ENCODE measurements at regions not wholly inside any gene's neighbourhood (a gene's known extent, or its start where the extent isn't known, plus 50 kb on each side); places are given as distances from the start of the nearest gene placed in this dataset.
"Not testable (repeated sequence)": the region's sequence is repeated elsewhere in the genome, so short reads cannot be mapped to it uniquely, and the experiment has no call there.

DNA sequence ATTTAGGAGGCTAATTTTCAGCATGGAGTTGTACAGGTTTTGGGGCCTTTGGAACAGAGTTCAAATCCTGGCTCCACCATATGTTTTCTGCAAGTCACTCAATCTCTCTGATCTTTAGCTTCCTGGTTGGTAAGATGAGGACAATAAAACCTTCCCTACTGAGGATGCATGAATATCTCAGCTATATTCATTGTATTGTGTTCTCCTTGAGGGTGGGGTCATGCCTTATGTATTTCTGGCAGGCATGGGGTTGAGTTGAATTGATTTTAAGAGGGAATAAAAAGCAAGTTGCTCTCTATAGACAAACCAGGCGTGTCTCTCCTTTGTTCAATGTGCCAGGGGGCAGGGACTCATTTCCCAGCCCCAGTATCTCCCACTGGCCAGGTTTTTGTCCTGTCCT lies 173.1 kb downstream of the C12orf75 start:
- Histone ChIP-seq H3K36me3 (ENCODE audit: control insufficient read depth, insufficient read depth, low read length) (no peaks in the 10 kb centered on the region), H3K27ac (ENCODE audit: insufficient read depth, low read length, poor library complexity, severe bottlenecking) (no peak overlapping the region), H3K27me3 (ENCODE audit: control insufficient read depth, insufficient read depth, low read length) (peaks cover 4% of the 10 kb centered on the region), H3K9me3 (ENCODE audit: control insufficient read depth in 2 of 2, low read length in 2 of 2) (no peaks in the 10 kb centered on the region), H3K4me1 (ENCODE audit: control insufficient read depth, insufficient read depth, low read length, poor library complexity, severe bottlenecking) (no peaks in the 10 kb centered on the region), H3K4me3 (ENCODE audit: low read depth, low read length) (no peak overlapping the region)
- Mint-ChIP-seq H3K9me3 (peaks cover 0 to 5% (median 0%) of the 10 kb centered on the region in 7 donors), H3K36me3 (no peaks in the 10 kb centered on the region), H3K4me1 (no peaks in the 10 kb centered on the region), H3K27me3 (peaks cover 5% of the 10 kb centered on the region), H3K4me3 (no peak overlapping the region), H3K27ac (no peak overlapping the region)
- ATAC-seq (ENCODE audit: low read depth in 2 of 2) = no peak
- no peak for DNase-seq

DNA sequence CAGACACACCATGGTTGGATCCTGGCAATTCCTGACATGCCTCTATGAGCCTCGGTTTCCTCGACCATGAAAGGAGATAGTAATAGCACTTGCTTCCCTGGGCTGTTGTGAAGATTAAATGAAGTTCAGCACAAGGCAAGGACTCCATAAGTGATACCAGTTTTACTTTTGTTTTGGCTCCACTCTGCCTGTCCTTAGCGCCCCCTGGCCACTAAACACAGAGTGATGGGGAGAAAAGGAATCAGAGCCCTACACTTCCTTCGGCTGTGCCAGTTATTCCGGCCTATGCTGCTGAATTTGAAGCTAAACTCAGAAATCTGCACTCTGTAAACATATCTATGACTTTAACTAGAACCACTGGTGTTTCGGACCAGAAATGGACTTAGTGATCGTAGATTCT lies 173.8 kb downstream of the C12orf75 start:
- Mint-ChIP-seq H3K9me3 (peaks cover 0 to 5% (median 0%) of the 10 kb centered on the region in 7 donors), H3K27me3 (peaks cover 5% of the 10 kb centered on the region), H3K36me3 (no peaks in the 10 kb centered on the region), H3K4me3 (no peak overlapping the region), H3K4me1 (no peaks in the 10 kb centered on the region), H3K27ac (no peak overlapping the region)
- Histone ChIP-seq H3K36me3 (ENCODE audit: control insufficient read depth, insufficient read depth, low read length) (no peaks in the 10 kb centered on the region), H3K9me3 (ENCODE audit: control insufficient read depth in 2 of 2, low read length in 2 of 2) (no peaks in the 10 kb centered on the region), H3K27me3 (ENCODE audit: control insufficient read depth, insufficient read depth, low read length) (peaks cover 1% of the 10 kb centered on the region), H3K4me3 (ENCODE audit: low read depth, low read length) (no peak overlapping the region), H3K4me1 (ENCODE audit: control insufficient read depth, insufficient read depth, low read length, poor library complexity, severe bottlenecking) (no peaks in the 10 kb centered on the region), H3K27ac (ENCODE audit: insufficient read depth, low read length, poor library complexity, severe bottlenecking) (no peak overlapping the region)
- ATAC-seq (ENCODE audit: low read depth in 2 of 2) = no peak
- DNase-seq = no peak

DNA sequence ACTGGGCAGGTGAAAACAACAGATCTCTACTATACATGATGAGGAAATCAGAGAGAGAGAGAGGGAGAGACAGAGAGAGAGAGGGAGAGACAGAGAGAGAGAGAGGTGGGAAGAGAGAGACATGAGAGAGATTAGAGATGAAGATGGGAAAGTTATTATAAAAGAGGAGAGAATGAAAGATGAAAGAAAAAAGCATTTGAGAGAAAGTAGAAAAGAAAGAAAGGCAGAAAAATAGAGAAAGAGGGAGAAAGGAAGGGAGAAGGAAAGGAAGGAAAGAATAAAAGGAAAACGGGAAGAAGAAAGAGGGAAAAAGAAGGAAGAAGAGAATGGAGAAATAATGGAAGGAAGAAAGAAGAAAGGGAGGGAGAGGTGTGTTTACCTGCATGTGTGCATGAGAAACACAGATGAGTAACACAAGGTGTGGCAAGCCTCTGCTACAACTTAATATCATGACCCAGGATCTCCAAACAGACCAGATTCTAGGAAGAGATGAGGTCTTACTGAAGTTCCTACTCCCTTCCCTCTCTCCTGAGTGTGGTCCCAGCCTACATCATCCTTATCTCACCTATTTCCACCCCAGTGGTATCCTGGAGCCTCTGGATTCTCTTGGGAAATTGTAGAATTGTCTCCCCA lies 176.3 kb downstream of the C12orf75 start:
- H3K27me3 Mint-ChIP-seq = no peaks in the 10 kb centered on the region
- H3K36me3 ChIP-seq (ENCODE audit: control insufficient read depth, insufficient read depth, low read length) = no peaks in the 10 kb centered on the region
- no peaks in the 10 kb centered on the region for H3K9me3 ChIP-seq (ENCODE audit: control insufficient read depth in 2 of 2, low read length in 2 of 2)
- H3K9me3 Mint-ChIP-seq = peaks cover 0 to 3% (median 0%) of the 10 kb centered on the region in 7 donors
- H3K27me3 ChIP-seq (ENCODE audit: control insufficient read depth, insufficient read depth, low read length) = no peaks in the 10 kb centered on the region
- no peak overlapping the region for H3K4me3 Mint-ChIP-seq
- no peaks in the 10 kb centered on the region for H3K4me1 ChIP-seq (ENCODE audit: control insufficient read depth, insufficient read depth, low read length, poor library complexity, severe bottlenecking)
- ATAC-seq (ENCODE audit: low read depth in 2 of 2) (no peak), DNase-seq (no peak)
- H3K27ac Mint-ChIP-seq = no peak overlapping the region
- H3K4me1 Mint-ChIP-seq = no peaks in the 10 kb centered on the region
- no peak overlapping the region for H3K4me3 ChIP-seq (ENCODE audit: low read depth, low read length)
- no peak overlapping the region for H3K27ac ChIP-seq (ENCODE audit: insufficient read depth, low read length, poor library complexity, severe bottlenecking)
- no peaks in the 10 kb centered on the region for H3K36me3 Mint-ChIP-seq

GRCh38 chr12:105507311-105508038 lies 177.0 kb downstream of the C12orf75 start:
- Histone ChIP-seq H3K4me1 (ENCODE audit: control insufficient read depth, insufficient read depth, low read length, poor library complexity, severe bottlenecking) (no peaks in the 10 kb centered on the region), H3K27ac (ENCODE audit: insufficient read depth, low read length, poor library complexity, severe bottlenecking) (no peak overlapping the region), H3K27me3 (ENCODE audit: control insufficient read depth, insufficient read depth, low read length) (no peaks in the 10 kb centered on the region), H3K9me3 (ENCODE audit: control insufficient read depth in 2 of 2, low read length in 2 of 2) (no peaks in the 10 kb centered on the region), H3K36me3 (ENCODE audit: control insufficient read depth, insufficient read depth, low read length) (no peaks in the 10 kb centered on the region), H3K4me3 (ENCODE audit: low read depth, low read length) (no peak overlapping the region)
- H3K36me3 Mint-ChIP-seq = no peaks in the 10 kb centered on the region
- no peak for DNase-seq
- no peak for ATAC-seq (ENCODE audit: low read depth in 2 of 2)
- no peak overlapping the region for H3K27ac Mint-ChIP-seq
- peaks cover 0 to 3% (median 0%) of the 10 kb centered on the region in 7 donors for H3K9me3 Mint-ChIP-seq
- no peaks in the 10 kb centered on the region for H3K27me3 Mint-ChIP-seq
- no peak overlapping the region for H3K4me3 Mint-ChIP-seq
- H3K4me1 Mint-ChIP-seq = no peaks in the 10 kb centered on the region

GRCh38 chr12:105508096-105508495 lies 177.6 kb downstream of the C12orf75 start:
- no peaks in the 10 kb centered on the region for H3K4me1 ChIP-seq (ENCODE audit: control insufficient read depth, insufficient read depth, low read length, poor library complexity, severe bottlenecking)
- Mint-ChIP-seq H3K36me3 (no peaks in the 10 kb centered on the region), H3K27me3 (no peaks in the 10 kb centered on the region), H3K27ac (no peak overlapping the region), H3K9me3 (peaks cover 0 to 3% (median 0%) of the 10 kb centered on the region in 7 donors), H3K4me1 (no peaks in the 10 kb centered on the region), H3K4me3 (no peak overlapping the region)
- DNase-seq (no peak), ATAC-seq (ENCODE audit: low read depth in 2 of 2) (no peak)
- no peak overlapping the region for H3K27ac ChIP-seq (ENCODE audit: insufficient read depth, low read length, poor library complexity, severe bottlenecking)
- no peaks in the 10 kb centered on the region for H3K9me3 ChIP-seq (ENCODE audit: control insufficient read depth in 2 of 2, low read length in 2 of 2)
- no peaks in the 10 kb centered on the region for H3K27me3 ChIP-seq (ENCODE audit: control insufficient read depth, insufficient read depth, low read length)
- no peaks in the 10 kb centered on the region for H3K36me3 ChIP-seq (ENCODE audit: control insufficient read depth, insufficient read depth, low read length)
- H3K4me3 ChIP-seq (ENCODE audit: low read depth, low read length) = no peak overlapping the region

DNA sequence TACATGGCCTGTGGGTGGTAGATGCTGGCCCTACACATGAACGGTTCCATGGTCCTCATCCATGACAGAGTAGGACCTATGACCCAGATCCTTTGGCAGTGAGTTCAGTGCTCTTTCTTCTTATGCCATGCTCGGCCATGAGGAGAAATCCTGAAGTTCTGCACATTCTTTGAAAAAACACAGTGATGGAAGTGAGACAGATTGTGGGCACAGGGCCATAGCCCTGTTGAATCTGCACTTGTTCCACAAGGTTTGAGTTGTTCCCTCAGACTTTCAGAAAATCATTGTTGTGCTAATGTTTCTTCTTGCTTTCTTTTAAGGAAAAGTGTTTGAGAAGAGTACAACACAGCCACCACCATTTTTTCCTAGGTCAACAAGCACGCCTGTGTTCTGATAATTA lies 180.0 kb downstream of the C12orf75 start:
- Histone ChIP-seq H3K4me1 (ENCODE audit: control insufficient read depth, insufficient read depth, low read length, poor library complexity, severe bottlenecking) (no peaks in the 10 kb centered on the region), H3K27ac (ENCODE audit: insufficient read depth, low read length, poor library complexity, severe bottlenecking) (no peak overlapping the region), H3K27me3 (ENCODE audit: control insufficient read depth, insufficient read depth, low read length) (no peaks in the 10 kb centered on the region), H3K9me3 (ENCODE audit: control insufficient read depth in 2 of 2, low read length in 2 of 2) (no peaks in the 10 kb centered on the region), H3K4me3 (ENCODE audit: low read depth, low read length) (no peak overlapping the region), H3K36me3 (ENCODE audit: control insufficient read depth, insufficient read depth, low read length) (no peaks in the 10 kb centered on the region)
- DNase-seq (no peak), ATAC-seq (ENCODE audit: low read depth in 2 of 2) (no peak)
- H3K27ac Mint-ChIP-seq = no peak overlapping the region
- H3K36me3 Mint-ChIP-seq = no peaks in the 10 kb centered on the region
- no peak overlapping the region for H3K4me3 Mint-ChIP-seq
- H3K9me3 Mint-ChIP-seq = peaks cover 0 to 5% (median 2%) of the 10 kb centered on the region in 7 donors
- H3K4me1 Mint-ChIP-seq = no peaks in the 10 kb centered on the region
- H3K27me3 Mint-ChIP-seq = no peaks in the 10 kb centered on the region

DNA sequence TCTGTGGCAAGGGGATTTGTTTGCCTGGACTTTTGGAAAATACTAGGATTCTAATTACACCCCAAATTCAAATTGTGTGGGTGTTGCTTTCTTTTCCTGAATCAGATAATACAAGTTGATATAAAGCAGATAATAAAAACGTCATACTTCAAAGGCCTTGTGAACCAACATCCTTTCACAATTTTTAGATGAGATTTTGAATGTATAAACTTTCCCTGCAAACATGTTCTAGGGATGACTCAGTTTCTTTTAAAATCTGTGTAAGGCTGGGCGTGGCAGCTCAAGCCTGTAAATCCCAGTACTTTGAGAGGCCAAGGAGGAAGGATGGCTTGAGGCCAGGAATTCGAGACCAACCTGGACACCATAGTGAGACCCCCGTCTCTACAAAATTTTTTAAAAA lies 182.4 kb downstream of the C12orf75 start:
- not testable (repeated sequence) for H3K4me3 ChIP-seq (ENCODE audit: low read depth, low read length); H3K4me3 Mint-ChIP-seq; H3K9me3 Mint-ChIP-seq; H3K36me3 ChIP-seq (ENCODE audit: control insufficient read depth, insufficient read depth, low read length); H3K27me3 ChIP-seq (ENCODE audit: control insufficient read depth, insufficient read depth, low read length); H3K27me3 Mint-ChIP-seq; H3K36me3 Mint-ChIP-seq; DNase-seq; H3K27ac ChIP-seq (ENCODE audit: insufficient read depth, low read length, poor library complexity, severe bottlenecking); H3K27ac Mint-ChIP-seq; H3K9me3 ChIP-seq (ENCODE audit: control insufficient read depth in 2 of 2, low read length in 2 of 2); ATAC-seq (ENCODE audit: low read depth in 2 of 2); H3K4me1 Mint-ChIP-seq; H3K4me1 ChIP-seq (ENCODE audit: control insufficient read depth, insufficient read depth, low read length, poor library complexity, severe bottlenecking)

Data from CD4-positive, CD25-positive, alpha-beta regulatory T cell (primary cell).